Sigmoid colon (tissue), 6 donors: ENCODE measurements at regions not wholly inside any gene's neighbourhood (a gene's known extent, or its start where the extent isn't known, plus 50 kb on each side); places are given as distances from the start of the nearest gene placed in this dataset.
"Not testable (repeated sequence)": the region's sequence is repeated elsewhere in the genome, so short reads cannot be mapped to it uniquely, and the experiment has no call there.

Source experiments
- DNase-seq: peaks from one replicate; pipeline ENCODE4 v3.0.0-alpha.2; 2019
- H3K27ac ChIP-seq, 4 donors: fragments of 200-600 bp; sonication (generic); one replicate each; pipeline ENCODE4 v1.5.1; 2016 to 2019; ENCODE audit warnings: mild to moderate bottlenecking in 1 of 4
- H3K27me3 ChIP-seq, 3 donors: fragments of 200-600 bp; sonication (generic); one replicate each; pipeline ENCODE4 v1.5.1; 2019; ENCODE audit warnings: mild to moderate bottlenecking in 1 of 3
- H3K36me3 ChIP-seq, 4 donors: fragments of 200-600 bp; sonication (generic); one replicate each; pipeline ENCODE4 v1.5.1; 2016 to 2019
- H3K4me1 ChIP-seq, 4 donors: fragments of 200-600 bp; sonication (generic); one replicate each; pipeline ENCODE4 v1.5.1; 2017 to 2019
- H3K4me3 ChIP-seq, 4 donors: fragments of 200-600 bp; sonication (generic); one replicate each; pipeline ENCODE4 v1.5.1; 2017 to 2019; ENCODE audit warnings: mild to moderate bottlenecking in 2 of 4, moderate library complexity in 1 of 4
- H3K9me3 ChIP-seq, 4 donors: fragments of 200-600 bp in 3 of 4; sonication (generic) in 3 of 4; one replicate each; pipeline versions ENCODE4 v1.5.1 to v1.6.1; 2013 to 2019
- CTCF ChIP-seq, 4 experiments: fragments of 450-650 bp in 3 of 4; fragments of 200-600 bp in 1 of 4; IDR thresholded peaks; one replicate each; pipeline ENCODE4 v1.5.1; 2016 to 2019; ENCODE audit warnings: antibody characterized with exemption in 4 of 4, mild to moderate bottlenecking in 3 of 4, moderate library complexity in 2 of 4
- EP300 ChIP-seq, 4 donors: sonication (generic); formaldehyde crosslinking; IDR thresholded peaks; one replicate each; pipeline ENCODE4 v1.6.1; 2017; ENCODE audit warnings: antibody characterized with exemption in 4 of 4
- POLR2A ChIP-seq, 2 donors: fragments of 450-650 bp; IDR thresholded peaks; one replicate each; pipeline ENCODE4 v1.6.1; 2016; ENCODE audit warnings: antibody characterized with exemption in 2 of 2, mild to moderate bottlenecking in 2 of 2, moderate library complexity in 2 of 2
- POLR2AphosphoS5 ChIP-seq, 4 donors: sonication (generic); formaldehyde crosslinking; IDR thresholded peaks; one replicate each; pipeline ENCODE4 v1.6.1; 2017; ENCODE audit warnings: antibody characterized with exemption in 4 of 4
- WGBS, 2 donors: extraction: QIAGEN DNeasy Blood & Tissue Kit; methylation state at CpG; one replicate each; pipeline ENCODE4 v1.1.7; 2013; 5-methylcytosine and 5-hydroxymethylcytosine counted together
- intact Hi-C: fragments of 100-400 bp; cut with DNase I; formaldehyde crosslinking; loops from one replicate; pipeline ENCODE4 v1.15.1; 2023
- donor health status: healthy with polysubstance abuse.
- donor health status: healthy.

DNA sequence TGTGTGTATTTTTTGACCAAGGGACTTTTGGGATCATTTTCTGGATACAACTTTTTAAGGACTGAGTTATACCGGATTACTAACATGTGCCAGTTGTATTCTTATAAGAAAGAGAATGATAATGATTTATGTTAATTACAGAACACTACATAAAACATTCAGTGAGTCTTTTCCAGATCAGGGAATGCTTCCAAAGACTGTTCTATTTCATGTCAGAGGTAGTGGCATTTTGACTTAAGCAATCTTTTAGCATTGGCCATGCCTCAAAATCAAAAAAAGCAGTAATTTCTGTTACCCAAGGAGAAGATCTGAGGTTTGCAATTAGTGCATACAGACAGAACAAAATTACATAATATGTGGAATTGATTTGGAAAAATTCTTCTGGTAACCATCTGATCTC is 413.0 kb upstream of the CDH9 start:
- H3K27me3 ChIP-seq = no peaks in the 10 kb centered on the region
- intact Hi-C loops = no loop called here
- peaks cover 0 to 2% (median under 1%) of the 10 kb centered on the region in 4 donors for H3K9me3 ChIP-seq
- H3K36me3 ChIP-seq = no peaks in the 10 kb centered on the region
- WGBS, 2 donors = 86 to 90% methylated on average over 1 of the region's 1 CpG
- H3K27ac ChIP-seq = no peak overlapping the region
- no peak for DNase-seq
- no peaks in the 10 kb centered on the region for H3K4me1 ChIP-seq
- TF ChIP-seq POLR2A (IDR thresholded peaks at IDR 0.05) (no peak), EP300 (IDR thresholded peaks at IDR 0.05) (no peak), CTCF (IDR thresholded peaks at IDR 0.05) (no peak), POLR2AphosphoS5 (IDR thresholded peaks at IDR 0.05) (no peak)
- no peak overlapping the region for H3K4me3 ChIP-seq

DNA sequence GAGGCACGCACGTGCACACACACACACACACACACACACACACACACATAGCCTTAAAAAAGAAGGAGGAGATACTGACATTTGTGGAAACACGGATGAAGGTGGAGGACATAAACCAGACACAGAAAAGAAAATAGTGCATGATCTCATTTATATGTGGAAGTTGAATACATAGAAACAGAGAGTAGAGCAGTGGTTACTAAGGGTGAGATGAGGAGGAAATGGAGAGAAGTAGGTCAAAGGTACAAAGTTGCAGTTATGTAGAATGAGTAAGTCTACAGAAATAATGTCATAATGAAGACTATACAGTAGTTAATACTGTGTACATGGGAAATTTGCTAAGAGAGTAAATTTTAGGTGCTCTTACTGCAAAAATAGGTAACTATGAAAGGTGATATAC is 412.2 kb upstream of the CDH9 start:
- H3K4me3 ChIP-seq = no peak overlapping the region

DNA sequence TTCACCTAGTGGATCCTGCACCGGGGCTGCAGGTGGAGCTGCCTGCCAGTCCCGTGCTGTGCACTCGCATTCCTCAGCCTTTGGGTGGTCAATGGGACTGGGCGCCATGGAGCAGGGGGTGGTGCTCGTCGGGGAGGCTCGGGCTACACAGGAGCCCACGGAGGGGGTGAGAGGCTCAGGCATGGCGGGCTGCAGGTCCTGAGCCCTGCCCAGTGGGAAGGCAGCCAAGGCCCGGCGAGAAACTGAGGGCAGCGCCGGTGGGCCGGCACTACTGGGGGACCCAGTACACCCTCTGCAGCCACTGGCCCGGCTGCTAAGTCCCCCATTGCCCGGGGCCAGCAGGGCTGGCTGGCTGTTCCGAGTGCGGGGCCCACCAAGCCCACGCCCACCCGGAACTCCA is 401.0 kb upstream of the CDH9 start:
- H3K9me3 ChIP-seq, H3K4me3 ChIP-seq, DNase-seq, H3K27ac ChIP-seq, H3K36me3 ChIP-seq, H3K4me1 ChIP-seq, H3K27me3 ChIP-seq, intact Hi-C loops: not testable (repeated sequence)
- WGBS, 2 donors = 88 to 89% methylated on average over 20 of the region's 20 CpGs

More for the DNA sequence above, 412.2 kb upstream of the CDH9 start:
- Histone ChIP-seq H3K9me3 (peaks cover 0 to 2% (median under 1%) of the 10 kb centered on the region in 4 donors), H3K4me1 (no peaks in the 10 kb centered on the region), H3K36me3 (no peaks in the 10 kb centered on the region), H3K27ac (no peak overlapping the region), H3K27me3 (no peaks in the 10 kb centered on the region)
- WGBS, 2 donors = 60 to 71% methylated on average over 3 of the region's 3 CpGs
- intact Hi-C loops = no loop called here
- DNase-seq = no peak
- TF ChIP-seq EP300 (IDR thresholded peaks at IDR 0.05) (no peak), POLR2AphosphoS5 (IDR thresholded peaks at IDR 0.05) (peak in 1 of 4 donors; percentile 47)

DNA sequence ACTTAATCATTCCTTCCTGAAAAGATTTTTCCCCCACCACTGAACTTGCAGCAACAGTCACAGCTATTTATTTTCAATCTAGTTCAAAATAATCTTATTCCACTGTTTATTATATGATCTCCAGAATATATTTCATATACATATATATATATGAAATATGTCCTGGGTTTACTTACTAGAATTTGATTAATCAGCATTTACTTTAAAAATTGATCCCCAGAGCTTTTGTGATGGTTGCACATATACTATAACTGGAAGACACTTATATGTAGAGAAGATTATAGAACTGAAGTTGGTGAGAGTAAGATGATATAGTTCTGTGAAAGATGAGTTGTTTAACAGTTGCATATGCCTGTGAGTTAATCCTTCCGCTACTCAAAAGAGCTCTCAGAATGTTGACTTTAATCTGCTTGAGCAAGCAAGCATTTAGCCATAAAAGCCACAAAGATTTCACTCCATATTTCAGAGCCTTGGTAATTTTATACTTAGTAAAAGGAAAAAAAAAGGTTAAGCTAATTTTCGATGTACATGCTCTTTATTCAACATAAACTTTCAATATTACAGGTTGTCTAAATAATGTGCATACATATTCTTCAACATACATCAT is 399.3 kb upstream of the CDH9 start:
- no peak for DNase-seq
- intact Hi-C loops = no loop called here
- no peak overlapping the region for H3K27ac ChIP-seq
- no peak overlapping the region for H3K4me3 ChIP-seq
- no peaks in the 10 kb centered on the region for H3K27me3 ChIP-seq
- H3K4me1 ChIP-seq = no peaks in the 10 kb centered on the region
- 68 to 69% methylated on average over 2 of the region's 2 CpGs for WGBS, 2 donors
- H3K36me3 ChIP-seq = no peaks in the 10 kb centered on the region
- TF ChIP-seq EP300 (IDR thresholded peaks at IDR 0.05) (no peak), CTCF (IDR thresholded peaks at IDR 0.05) (no peak), POLR2AphosphoS5 (IDR thresholded peaks at IDR 0.05) (no peak), POLR2A (IDR thresholded peaks at IDR 0.05) (no peak)
- no peaks in the 10 kb centered on the region for H3K9me3 ChIP-seq

DNA sequence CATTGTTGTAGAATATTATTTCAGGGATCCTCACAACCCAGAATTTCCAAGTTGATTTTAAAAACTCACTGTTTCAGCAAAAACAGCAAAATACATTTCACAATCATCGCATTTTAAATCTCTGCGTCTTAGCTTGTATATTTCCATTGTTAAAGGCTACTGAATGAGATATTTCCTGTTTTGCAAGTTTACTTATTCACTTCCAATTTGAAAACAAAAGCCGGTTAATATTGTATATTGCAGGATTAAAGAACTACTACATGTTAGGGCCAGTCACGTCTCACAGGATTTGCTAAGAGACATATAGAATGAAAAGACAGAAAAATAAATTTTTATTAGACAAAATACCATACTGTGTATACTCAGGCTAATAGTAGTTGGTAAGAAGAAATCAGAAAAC is 395.9 kb upstream of the CDH9 start:
- H3K9me3 ChIP-seq = no peaks in the 10 kb centered on the region

More for the DNA sequence above, 395.9 kb upstream of the CDH9 start:
- Histone ChIP-seq H3K4me1 (no peaks in the 10 kb centered on the region), H3K4me3 (no peak overlapping the region), H3K36me3 (no peaks in the 10 kb centered on the region), H3K27ac (no peak overlapping the region), H3K27me3 (no peaks in the 10 kb centered on the region)
- DNase-seq = no peak
- 78% methylated on average over 4 of the region's 4 CpGs for whole genome bisulfite sequencing, 2 donors
- TF ChIP-seq POLR2A (IDR thresholded peaks at IDR 0.05) (no peak), EP300 (IDR thresholded peaks at IDR 0.05) (no peak), POLR2AphosphoS5 (IDR thresholded peaks at IDR 0.05) (no peak), CTCF (IDR thresholded peaks at IDR 0.05) (no peak)
- intact Hi-C loops = no loop called here
